ENCODE measurements at regions not wholly inside any gene's neighbourhood (a gene's known extent, or its start where the extent isn't known, plus 50 kb on each side); places are given as distances from the start of the nearest gene placed in this dataset.

DNA sequence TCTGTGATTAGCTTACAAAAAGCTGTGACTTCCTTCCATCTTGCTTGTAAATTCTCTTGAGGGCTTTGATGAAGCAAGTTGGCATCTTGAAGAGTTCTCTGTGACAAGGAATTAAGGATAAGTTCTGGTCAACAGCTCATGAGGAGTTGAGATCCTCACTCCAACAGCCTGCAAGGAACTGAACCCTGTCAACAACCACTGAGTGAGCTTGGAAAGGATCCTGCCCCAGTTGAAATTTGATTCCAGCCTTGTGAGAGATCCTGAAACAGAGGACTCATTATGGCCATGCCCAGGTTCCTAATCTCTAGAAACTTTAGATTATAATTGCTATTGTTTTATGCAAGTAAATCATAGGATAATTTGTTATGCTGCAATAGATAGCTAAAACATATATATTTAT lies 133.7 kb downstream of the PTCHD4 start:
- H3K27ac ChIP-seq: no peak overlapping the region
- H3K9me2 ChIP-seq (replicated peaks; ENCODE audit: insufficient read depth): no peaks in the 10 kb centered on the region
- H3K36me3 ChIP-seq (replicated peaks; ENCODE audit: insufficient read depth, low read depth): no peaks in the 10 kb centered on the region
- TF ChIP-seq, protein P1, sequence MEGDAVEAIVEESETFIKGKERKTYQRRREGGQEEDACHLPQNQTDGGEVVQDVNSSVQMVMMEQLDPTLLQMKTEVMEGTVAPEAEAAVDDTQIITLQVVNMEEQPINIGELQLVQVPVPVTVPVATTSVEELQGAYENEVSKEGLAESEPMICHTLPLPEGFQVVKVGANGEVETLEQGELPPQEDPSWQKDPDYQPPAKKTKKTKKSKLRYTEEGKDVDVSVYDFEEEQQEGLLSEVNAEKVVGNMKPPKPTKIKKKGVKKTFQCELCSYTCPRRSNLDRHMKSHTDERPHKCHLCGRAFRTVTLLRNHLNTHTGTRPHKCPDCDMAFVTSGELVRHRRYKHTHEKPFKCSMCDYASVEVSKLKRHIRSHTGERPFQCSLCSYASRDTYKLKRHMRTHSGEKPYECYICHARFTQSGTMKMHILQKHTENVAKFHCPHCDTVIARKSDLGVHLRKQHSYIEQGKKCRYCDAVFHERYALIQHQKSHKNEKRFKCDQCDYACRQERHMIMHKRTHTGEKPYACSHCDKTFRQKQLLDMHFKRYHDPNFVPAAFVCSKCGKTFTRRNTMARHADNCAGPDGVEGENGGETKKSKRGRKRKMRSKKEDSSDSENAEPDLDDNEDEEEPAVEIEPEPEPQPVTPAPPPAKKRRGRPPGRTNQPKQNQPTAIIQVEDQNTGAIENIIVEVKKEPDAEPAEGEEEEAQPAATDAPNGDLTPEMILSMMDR (IDR thresholded peaks at IDR 0.05; ENCODE audit: poor library complexity): no peak
- TF ChIP-seq EZH2 (IDR thresholded peaks at IDR 0.05; ENCODE audit: borderline replicate concordance): no peak
- no peak for TF ChIP-seq EZH2phosphoT487 (IDR thresholded peaks at IDR 0.05; ENCODE audit: low read depth, severe bottlenecking, unreplicated experiment)
- no peak overlapping the region for H3K4me2 ChIP-seq
- DNase-seq (ENCODE audit: low spot score): no peak
- H4K20me1 ChIP-seq (ENCODE audit: insufficient read depth, poor library complexity, severe bottlenecking): no peaks in the 10 kb centered on the region
- H3K27me3 ChIP-seq: no peaks in the 10 kb centered on the region
- H3K79me2 ChIP-seq: no peaks in the 10 kb centered on the region
- no peak overlapping the region for H2AFZ ChIP-seq
- no peak overlapping the region for H3K4me3 ChIP-seq
- no peaks in the 10 kb centered on the region for H3K9me3 ChIP-seq (ENCODE audit: low read depth)
- no peaks in the 10 kb centered on the region for H3K4me1 ChIP-seq (ENCODE audit: insufficient read depth)

DNA sequence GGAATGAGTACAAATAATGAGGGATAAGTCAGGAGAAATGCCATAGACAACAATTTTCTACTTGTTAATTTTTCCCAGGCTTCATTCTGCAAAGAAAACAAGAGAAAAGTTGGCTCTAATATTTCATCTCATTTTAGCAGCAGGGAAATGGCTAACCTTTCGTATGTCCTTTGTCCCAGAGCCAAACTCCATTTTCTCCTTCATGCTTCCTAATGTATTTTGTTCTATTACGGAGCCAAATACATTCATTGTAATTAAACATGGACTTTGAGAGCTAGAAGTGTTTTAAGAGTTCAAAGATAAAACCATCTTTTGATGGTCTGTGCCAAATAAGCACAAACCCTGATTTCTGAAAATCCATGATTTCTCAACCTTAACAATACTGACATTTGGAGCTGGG lies 136.9 kb downstream of the PTCHD4 start:
- Histone ChIP-seq H3K4me1 (ENCODE audit: insufficient read depth) (no peaks in the 10 kb centered on the region), H3K36me3 (replicated peaks; ENCODE audit: insufficient read depth, low read depth) (no peaks in the 10 kb centered on the region), H2AFZ (no peak overlapping the region), H3K79me2 (no peaks in the 10 kb centered on the region), H3K4me2 (no peak overlapping the region), H3K9me3 (ENCODE audit: low read depth) (no peaks in the 10 kb centered on the region), H4K20me1 (ENCODE audit: insufficient read depth, poor library complexity, severe bottlenecking) (no peaks in the 10 kb centered on the region), H3K27me3 (no peaks in the 10 kb centered on the region), H3K4me3 (no peak overlapping the region), H3K27ac (no peak overlapping the region), H3K9me2 (replicated peaks; ENCODE audit: insufficient read depth) (no peaks in the 10 kb centered on the region)
- no peak for DNase-seq (ENCODE audit: low spot score)
- TF ChIP-seq, protein P1 (IDR thresholded peaks at IDR 0.05; ENCODE audit: poor library complexity): no peak
- TF ChIP-seq EZH2phosphoT487 (IDR thresholded peaks at IDR 0.05; ENCODE audit: low read depth, severe bottlenecking, unreplicated experiment) (no peak), EZH2 (IDR thresholded peaks at IDR 0.05; ENCODE audit: borderline replicate concordance) (no peak)
- 92% methylated on average over 2 of the region's 2 CpGs for WGBS (ENCODE audit: low lambda C conversion rate, missing lambda C conversion rate)

DNA sequence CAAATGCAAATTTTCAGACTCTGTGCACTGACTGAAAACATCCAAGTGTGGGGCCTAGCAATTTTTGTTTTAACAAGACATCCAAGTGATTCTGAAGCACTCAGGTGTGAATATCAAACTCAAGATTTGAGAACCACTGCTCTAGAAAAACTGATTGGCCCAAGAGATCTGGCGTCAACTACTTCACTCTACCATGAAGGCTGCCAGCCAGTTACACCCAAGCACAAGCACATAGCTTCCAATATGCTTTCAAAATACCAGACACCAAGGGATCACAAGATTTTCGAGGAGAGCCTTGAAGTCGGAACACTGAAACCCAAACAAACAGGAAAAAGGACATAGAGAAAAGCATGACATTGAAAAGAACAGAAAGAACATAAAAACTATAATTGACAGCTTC lies 140.2 kb downstream of the PTCHD4 start:
- WGBS (ENCODE audit: low lambda C conversion rate, missing lambda C conversion rate): 91% methylated on average over 3 of the region's 3 CpGs

More for the DNA sequence above, 140.2 kb downstream of the PTCHD4 start:
- no peak overlapping the region for H2AFZ ChIP-seq
- H3K9me3 ChIP-seq (ENCODE audit: low read depth): no peaks in the 10 kb centered on the region
- H3K79me2 ChIP-seq: no peaks in the 10 kb centered on the region
- TF ChIP-seq, protein P1 (IDR thresholded peaks at IDR 0.05; ENCODE audit: poor library complexity): no peak
- TF ChIP-seq EZH2 (IDR thresholded peaks at IDR 0.05; ENCODE audit: borderline replicate concordance) (no peak), EZH2phosphoT487 (IDR thresholded peaks at IDR 0.05; ENCODE audit: low read depth, severe bottlenecking, unreplicated experiment) (no peak)
- no peaks in the 10 kb centered on the region for H3K9me2 ChIP-seq (replicated peaks; ENCODE audit: insufficient read depth)
- no peaks in the 10 kb centered on the region for H3K36me3 ChIP-seq (replicated peaks; ENCODE audit: insufficient read depth, low read depth)
- H4K20me1 ChIP-seq (ENCODE audit: insufficient read depth, poor library complexity, severe bottlenecking): no peaks in the 10 kb centered on the region
- no peak overlapping the region for H3K27ac ChIP-seq
- H3K4me2 ChIP-seq: no peak overlapping the region
- H3K4me3 ChIP-seq: no peak overlapping the region
- DNase-seq (ENCODE audit: low spot score): no peak
- no peaks in the 10 kb centered on the region for H3K27me3 ChIP-seq
- H3K4me1 ChIP-seq (ENCODE audit: insufficient read depth): no peaks in the 10 kb centered on the region

All from hepatocyte (in vitro differentiated cells).